ENCODE measurements at regions not wholly inside any gene's neighbourhood (a gene's known extent, or its start where the extent isn't known, plus 50 kb on each side); places are given as distances from the start of the nearest gene placed in this dataset.

- Histone ChIP-seq H3K56ac (ENCODE audit: extremely low read depth, insufficient read depth, low read length) (no peak overlapping the region), H3K9me3 (ENCODE audit: control insufficient read depth, insufficient read depth, low read length) (0 out of 2 replicates have a peak, but pooled peaks cover 3% of the 10 kb centered on the region), H3K27ac (ENCODE audit: insufficient read depth, low read length) (no peak overlapping the region), H2AK5ac (ENCODE audit: low read depth, low read length) (no peak overlapping the region), H2AK9ac (replicated peaks; ENCODE audit: low read depth, low read length, poor library complexity) (no peak overlapping the region), H2BK20ac (ENCODE audit: low read depth, low read length) (no peak overlapping the region; the same call in 1 of the 2 replicates), H2AFZ (replicated peaks; ENCODE audit: low read length, poor library complexity) (no peak overlapping the region), H4K20me1 (ENCODE audit: insufficient read depth, low read length) (no peaks in the 10 kb centered on the region), H3K4me1 (ENCODE audit: control insufficient read depth, insufficient read depth, low read length) (peaks cover 2% of the 10 kb centered on the region; the same call in 1 of the 2 replicates), H2BK15ac (ENCODE audit: low read depth, low read length) (no peak overlapping the region), H3K14ac (replicated peaks; ENCODE audit: low read depth, low read length) (no peak overlapping the region), H3K9ac (ENCODE audit: low read depth, low read length) (no peak overlapping the region), H3K23ac (ENCODE audit: low read depth, low read length) (no peak overlapping the region), H4K8ac (ENCODE audit: low read depth in 2 of 2, low read length in 2 of 2) (no peak overlapping the region), H3K4me2 (ENCODE audit: low read depth, low read length) (no peak overlapping the region), H3K9me1 (ENCODE audit: insufficient read depth, low read length) (no peaks in the 10 kb centered on the region), H2BK5ac (ENCODE audit: low read depth, low read length, poor library complexity, severe bottlenecking) (no peak overlapping the region), H3K79me1 (ENCODE audit: low read depth in 1 of 2, low read length in 2 of 2) (no peaks in the 10 kb centered on the region), H3K27me3 (ENCODE audit: control insufficient read depth, insufficient read depth, low read length) (no peaks in the 10 kb centered on the region), H4K5ac (ENCODE audit: low read depth, low read length) (no peak overlapping the region), H3K4ac (ENCODE audit: low read depth, low read length) (no peak overlapping the region), H2BK120ac (ENCODE audit: low read depth, low read length) (no peak overlapping the region), H3K36me3 (ENCODE audit: control insufficient read depth, insufficient read depth, low read length) (no peaks in the 10 kb centered on the region), H3K18ac (ENCODE audit: low read depth, low read length) (no peak overlapping the region), H3K4me3 (ENCODE audit: insufficient read depth, low read depth, low read length) (no peak overlapping the region), H4K91ac (ENCODE audit: insufficient read depth, low read depth, low read length) (no peak overlapping the region)
- intact Hi-C loops (cut with micrococcal nuclease) (no loop called here), dilution Hi-C loops (cut with HindIII; ENCODE audit: low sequenced_read_pairs, unreplicated experiment) (no loop called here), in situ Hi-C loops (cut with MboI; ENCODE audit: low sequenced_read_pairs) (no loop called here)
- no CpG with 5 or more reads among the region's 2 CpGs for WGBS, 2 experiments (ENCODE audit: extremely low coverage in 2 of 2, insufficient read length in 1 of 2)
- no peak for DNase-seq
- no peak for ATAC-seq (ENCODE audit: low read depth)
- no TSS peak for BruUV-seq (replicated peaks)
- TF ChIP-seq RCOR1 (IDR thresholded peaks at IDR 0.05; ENCODE audit: insufficient replicate concordance, low read length) (no peak), NFE2L2 (IDR thresholded peaks at IDR 0.05; ENCODE audit: low read depth, low read length) (no peak), USF2 (IDR thresholded peaks at IDR 0.05; ENCODE audit: low read depth, low read length) (no peak), ELK1 (IDR thresholded peaks at IDR 0.05; ENCODE audit: borderline replicate concordance, low read depth, low read length) (no peak), MAFK (IDR thresholded peaks at IDR 0.05; ENCODE audit: low read depth, low read length) (no peak), MXI1 (IDR thresholded peaks at IDR 0.05; ENCODE audit: borderline replicate concordance, low read depth, low read length) (no peak), FOS (IDR thresholded peaks at IDR 0.05; ENCODE audit: low read depth, low read length) (no peak), RAD21 (IDR thresholded peaks at IDR 0.05; ENCODE audit: low read length) (no peak), BHLHE40 (IDR thresholded peaks at IDR 0.05; ENCODE audit: low read depth, low read length) (no peak), MAZ (IDR thresholded peaks at IDR 0.05; ENCODE audit: borderline replicate concordance, low read depth, low read length) (no peak), SMC3 (IDR thresholded peaks at IDR 0.05; ENCODE audit: low read depth, low read length) (no peak), POLR2A (IDR thresholded peaks at IDR 0.05; ENCODE audit: low read depth, low read length) (no peak)
- TF ChIP-seq, protein P1, sequence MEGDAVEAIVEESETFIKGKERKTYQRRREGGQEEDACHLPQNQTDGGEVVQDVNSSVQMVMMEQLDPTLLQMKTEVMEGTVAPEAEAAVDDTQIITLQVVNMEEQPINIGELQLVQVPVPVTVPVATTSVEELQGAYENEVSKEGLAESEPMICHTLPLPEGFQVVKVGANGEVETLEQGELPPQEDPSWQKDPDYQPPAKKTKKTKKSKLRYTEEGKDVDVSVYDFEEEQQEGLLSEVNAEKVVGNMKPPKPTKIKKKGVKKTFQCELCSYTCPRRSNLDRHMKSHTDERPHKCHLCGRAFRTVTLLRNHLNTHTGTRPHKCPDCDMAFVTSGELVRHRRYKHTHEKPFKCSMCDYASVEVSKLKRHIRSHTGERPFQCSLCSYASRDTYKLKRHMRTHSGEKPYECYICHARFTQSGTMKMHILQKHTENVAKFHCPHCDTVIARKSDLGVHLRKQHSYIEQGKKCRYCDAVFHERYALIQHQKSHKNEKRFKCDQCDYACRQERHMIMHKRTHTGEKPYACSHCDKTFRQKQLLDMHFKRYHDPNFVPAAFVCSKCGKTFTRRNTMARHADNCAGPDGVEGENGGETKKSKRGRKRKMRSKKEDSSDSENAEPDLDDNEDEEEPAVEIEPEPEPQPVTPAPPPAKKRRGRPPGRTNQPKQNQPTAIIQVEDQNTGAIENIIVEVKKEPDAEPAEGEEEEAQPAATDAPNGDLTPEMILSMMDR (conservative IDR thresholded peaks at IDR 0.05; ENCODE audit: low read depth, low read length) = no peak
- POLR2A ChIA-PET (ENCODE audit: unreplicated experiment) = no interaction called here
- CTCF ChIA-PET = no interaction called here
Observed at GRCh38 chr10:109261231-109261630, 662.1 kb downstream of the XPNPEP1 start.

Measured in IMR-90 (cell line).